GM18517 (cell line): ENCODE measurements at regions not wholly inside any gene's neighbourhood (a gene's known extent, or its start where the extent isn't known, plus 50 kb on each side); places are given as distances from the start of the nearest gene placed in this dataset.

Source experiments
- ATAC-seq: cut with Tn5 transposase; IDR thresholded peaks from one replicate; pipeline ENCODE4 v1.9.1; 2021; ENCODE audit warnings: mild to moderate bottlenecking, moderate library complexity; ENCODE audit not compliant: unreplicated experiment

GRCh38 chr5:157930710-157931109 is 71.8 kb upstream of the CLINT1 start:
- no peak for ATAC-seq

- no peak for ATAC-seq
Observed at GRCh38 chr5:157926977-157927376, 68.0 kb upstream of the CLINT1 start.

DNA sequence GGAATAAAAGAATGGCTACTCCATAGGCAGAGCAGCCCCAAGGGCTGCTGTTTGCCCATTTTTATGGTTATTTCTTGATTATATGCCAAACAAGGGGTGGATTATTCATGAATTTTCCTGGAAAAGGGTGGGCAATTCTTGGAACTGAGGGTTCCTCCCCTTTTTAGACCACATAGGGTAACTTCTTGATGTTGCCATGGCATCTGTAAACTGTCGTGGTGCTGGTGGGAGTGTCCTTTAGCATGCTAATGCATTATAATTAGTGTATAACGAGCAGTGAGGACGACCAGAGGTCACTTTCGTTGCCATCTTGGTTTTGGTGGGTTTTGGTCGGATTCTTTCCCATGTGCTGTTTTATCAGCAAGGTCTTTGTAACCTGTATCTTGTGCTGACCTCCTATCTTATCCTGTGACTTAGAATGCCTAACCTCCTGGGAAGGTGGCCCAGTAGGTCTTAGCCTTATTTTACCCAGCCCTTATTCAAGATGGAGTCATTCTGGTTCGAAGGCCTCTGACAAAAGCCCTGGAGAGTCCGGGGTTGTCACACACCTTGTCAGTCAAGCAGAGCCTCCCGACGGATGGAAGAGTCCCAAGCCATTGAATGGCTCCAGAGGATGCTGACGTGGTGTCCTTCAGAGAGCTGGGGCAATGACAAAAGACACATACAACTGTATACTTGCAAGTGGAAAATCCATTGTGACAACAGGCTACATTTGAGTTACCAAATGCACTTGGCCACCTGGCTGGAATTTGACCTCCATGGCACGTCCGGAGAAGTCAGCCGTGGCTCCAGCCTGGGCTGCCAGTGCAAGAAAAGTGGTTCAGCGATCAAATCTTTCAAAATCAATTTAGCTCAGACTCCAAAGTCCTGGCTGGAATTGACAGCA is 67.1 kb upstream of the CLINT1 start:
- no peak for ATAC-seq

DNA sequence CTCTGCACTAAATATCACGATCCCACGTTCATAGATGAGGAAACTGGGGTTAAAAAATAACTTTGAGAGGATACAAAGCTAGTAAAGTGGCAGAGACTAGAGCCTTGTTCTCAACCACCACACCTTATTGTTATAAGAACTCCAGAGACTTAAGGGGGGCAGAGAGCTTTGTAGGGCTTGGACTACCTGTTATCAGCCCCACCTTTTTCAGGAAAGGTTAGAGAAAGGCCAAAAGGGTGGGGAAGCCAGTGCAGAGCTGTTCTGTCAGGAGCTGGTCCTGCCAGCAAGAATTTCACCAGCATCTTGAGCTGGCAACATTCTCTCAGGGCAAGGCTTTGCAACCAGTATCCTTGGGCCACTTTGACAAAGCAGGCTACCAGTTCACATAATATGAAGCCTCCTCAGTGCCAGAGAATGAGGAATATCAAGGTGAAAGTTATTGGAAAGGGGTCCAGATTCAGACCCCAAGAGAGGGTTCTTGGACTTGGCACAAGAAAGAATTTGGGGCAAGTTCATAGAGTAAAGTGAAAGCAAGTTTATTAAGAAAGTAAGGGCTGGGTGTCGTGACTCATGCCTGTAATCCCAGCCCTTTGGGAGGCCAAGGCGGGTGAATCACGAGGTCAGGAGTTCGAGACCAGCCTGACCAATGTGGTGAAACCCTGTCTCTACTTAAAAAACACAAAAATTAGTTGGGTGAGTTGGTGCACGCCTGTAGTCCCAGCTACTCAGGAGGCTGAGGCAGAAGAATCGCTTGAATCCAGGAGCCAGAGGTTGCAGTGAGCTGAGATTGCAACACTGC is 66.2 kb upstream of the CLINT1 start:
- no peak for ATAC-seq

GRCh38 chr5:157924490-157924889 is 65.5 kb upstream of the CLINT1 start:
- no peak for ATAC-seq

DNA sequence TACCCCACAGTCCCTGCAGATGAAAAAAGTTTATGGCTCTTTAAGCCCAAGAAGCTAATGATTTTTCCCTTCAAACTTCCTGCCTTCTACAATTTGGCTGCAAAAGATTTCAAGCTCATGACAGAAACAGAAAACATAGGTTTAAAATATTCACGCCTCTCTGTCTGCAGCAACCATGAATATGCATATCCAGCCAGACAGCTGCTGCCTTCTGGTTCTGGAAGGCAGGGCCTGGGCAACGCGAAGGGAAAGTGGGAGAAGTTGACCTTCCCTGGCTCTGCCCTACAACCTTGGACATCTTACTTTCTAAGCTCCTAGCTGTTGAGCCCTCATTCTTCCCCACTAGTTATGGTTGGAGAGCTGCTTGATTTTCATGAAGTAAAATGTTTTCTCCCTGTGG is 64.8 kb upstream of the CLINT1 start:
- ATAC-seq = no peak

DNA sequence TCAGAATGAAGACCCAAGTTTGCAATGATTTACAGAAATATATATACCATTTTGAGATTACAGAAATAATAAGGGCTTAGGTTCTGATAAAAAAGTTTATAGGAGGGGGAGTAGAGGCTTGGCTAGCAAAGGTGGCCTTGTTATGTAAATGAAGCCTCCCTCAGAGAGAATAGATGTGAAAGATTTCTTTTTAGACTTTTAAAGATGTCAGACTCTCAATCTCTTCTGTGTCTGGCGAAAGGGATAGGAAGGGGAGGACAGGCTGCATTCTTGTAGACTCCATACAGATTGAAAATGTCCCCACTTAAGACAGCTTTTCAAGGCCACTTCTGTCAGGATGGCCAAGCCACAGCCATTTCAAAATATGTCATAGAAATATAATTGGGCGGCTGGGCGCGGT is 63.1 kb upstream of the CLINT1 start:
- no peak for ATAC-seq

DNA sequence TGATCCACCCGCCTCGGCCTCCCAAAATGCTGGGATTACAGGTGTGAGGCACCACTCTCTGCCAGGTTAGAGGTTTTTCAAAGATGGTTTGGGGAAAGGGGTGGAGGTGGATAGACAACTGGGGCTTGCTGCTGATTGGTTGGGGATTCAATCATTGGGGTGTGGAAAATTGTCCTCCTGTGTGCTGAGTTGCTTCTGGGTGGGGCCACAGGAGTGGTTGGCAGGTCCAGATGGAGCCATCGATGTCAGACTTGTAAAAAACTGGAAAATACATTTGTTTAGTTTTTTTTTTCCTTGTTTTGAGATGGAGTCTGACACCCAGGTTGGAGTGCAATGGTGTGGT is 61.9 kb upstream of the CLINT1 start:
- ATAC-seq = no peak

DNA sequence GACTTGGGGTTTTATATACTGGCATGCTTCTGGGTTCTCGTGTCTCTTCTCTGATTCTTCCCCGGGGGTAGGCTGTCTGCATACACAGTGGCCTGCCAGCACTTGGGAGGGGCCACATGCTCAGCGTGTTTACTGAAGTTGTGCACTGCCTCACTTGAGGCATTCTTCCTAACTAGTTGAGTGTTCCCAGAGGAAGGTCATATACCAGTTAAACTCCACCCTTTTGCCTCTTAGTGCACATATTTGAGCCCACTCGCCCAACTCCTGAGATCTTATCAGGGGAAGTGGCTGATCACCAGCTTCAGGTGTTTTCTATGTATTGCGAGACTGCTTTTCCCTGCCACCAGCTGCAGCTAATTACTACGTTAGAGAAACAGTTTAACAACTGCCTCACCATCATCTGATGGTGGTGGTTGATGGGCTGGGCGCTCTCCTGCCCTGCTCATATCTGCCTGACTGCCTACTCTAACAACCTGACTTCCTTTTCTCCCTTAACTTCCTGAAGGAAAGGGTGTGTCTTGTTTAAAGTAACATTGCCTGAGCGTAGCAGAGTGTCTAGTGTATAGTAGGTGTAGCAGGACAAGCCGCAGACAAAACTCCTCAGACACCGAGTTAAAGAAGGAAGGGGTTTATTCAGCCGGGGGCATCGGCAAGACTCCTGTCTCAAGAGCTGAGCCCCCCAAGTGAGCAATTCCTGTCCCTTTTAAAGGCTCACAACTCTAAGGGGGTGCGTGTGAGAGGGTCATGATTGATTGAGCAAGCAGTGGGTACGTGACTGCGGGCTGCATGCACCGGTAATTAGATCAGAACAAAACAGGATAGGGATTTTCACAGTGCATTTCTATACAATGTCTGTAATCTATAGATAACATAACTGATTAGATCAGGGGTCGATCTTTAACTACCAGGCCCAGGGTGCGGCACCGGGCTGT is 60.1 kb upstream of the CLINT1 start:
- no peak for ATAC-seq

DNA sequence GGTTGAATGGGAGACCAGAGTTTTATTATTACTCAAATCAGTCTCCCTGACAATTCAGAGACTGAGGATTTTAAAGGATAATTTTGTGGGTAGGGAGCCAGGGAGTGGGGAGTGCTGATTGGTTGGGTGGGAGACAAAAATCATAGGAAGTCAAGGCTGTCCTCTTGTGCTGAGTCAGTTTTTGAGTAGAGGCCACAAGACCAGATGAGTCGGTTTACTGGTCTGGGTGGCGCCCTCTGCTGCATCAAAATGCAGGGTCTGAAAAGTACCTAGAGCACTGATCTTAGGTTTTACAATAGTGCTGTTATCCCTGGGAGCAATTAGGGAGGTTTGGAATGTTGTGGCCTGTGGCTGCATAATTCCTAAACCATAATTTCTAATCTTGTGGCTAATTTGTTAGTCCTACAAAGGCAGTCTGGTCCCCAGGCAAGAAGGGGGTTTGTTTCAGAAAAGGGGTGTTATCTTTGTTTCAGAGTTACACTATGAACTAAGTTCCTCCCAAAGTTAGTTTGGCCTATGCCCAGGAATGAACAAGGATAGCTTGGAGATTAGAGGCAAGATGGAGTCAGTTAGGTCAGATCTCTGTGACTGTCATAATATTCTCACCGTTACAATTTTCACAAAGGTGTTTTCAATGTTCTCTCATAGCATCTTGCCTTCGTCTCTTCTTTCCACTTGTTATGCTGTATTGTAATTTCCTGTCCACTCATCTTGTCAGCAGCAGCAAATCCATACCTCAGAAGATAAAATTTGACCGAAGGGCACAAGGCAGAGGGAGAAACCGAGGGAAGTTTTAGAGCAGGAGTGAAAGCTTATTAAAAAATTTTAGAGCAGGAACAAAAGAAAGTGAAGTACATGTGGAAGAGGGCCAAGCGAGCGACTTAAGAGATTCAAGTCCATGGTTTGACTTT is 59.2 kb upstream of the CLINT1 start:
- no peak for ATAC-seq

DNA sequence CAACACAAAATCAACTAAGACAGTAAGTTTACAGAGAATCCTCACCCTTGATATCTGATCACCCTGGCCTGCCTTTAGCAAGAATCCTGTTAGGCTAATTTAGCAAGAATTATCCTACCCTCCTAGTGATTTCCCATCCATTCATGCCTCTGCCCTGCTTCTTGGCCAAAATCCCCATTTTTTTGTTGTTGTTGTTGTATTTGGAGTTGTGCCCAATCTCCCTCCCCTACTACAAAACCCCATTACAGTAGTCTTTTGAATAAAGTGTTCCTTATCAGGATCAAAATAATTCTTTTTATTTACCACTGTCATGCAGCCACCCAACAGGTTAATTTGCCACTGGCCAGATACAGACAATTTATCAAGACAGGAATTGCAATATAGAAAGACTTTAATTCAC is 58.5 kb upstream of the CLINT1 start:
- ATAC-seq = no peak

DNA sequence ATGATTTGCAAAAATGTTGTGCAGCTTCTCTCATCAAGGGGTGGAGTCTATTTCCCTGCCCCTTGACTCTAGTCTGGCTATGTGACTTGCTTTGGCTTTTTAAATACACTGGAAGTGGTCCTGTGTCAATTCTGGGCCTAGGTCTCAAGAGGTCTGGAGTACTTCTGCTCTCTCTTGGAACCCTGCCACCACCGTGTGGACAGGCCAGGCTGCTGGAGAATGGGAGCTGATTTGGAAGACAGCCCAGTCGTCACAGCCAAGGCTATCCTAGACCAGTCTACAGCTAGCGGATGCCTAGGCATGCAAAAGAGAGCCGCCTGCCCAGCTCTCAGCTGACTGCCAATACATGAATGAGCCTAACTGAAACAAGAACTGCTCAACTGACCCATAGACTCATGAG is 56.7 kb upstream of the CLINT1 start:
- no peak for ATAC-seq

DNA sequence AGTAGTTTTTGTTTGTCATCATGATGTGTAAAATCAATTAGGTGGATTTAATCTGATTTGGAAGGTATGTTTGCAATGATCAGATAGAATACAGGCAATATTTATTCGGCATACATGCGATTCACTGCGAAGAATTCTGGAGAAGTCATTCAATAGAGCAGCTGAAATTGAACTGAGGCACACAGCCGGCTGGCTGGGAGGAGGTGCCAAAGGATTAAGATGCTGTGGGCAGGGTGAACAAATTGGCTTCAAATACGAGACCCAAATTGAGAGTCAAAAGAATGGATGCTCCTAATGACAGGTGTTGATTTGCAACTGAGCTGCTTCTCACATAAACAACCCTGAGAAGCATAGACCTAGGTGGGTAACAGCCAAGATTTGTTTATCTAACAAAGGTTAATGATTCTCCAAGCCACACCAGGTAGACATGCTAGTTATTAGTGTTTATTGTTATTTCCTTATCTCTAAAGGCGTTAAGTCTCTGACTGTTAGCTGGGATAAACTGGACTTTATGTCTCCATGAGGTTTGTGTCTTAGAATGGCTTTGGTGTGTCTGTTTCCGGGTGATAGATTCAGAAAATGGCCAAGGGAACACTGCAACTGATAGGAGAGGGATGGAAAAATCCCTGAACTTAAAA is 55.3 kb upstream of the CLINT1 start:
- no peak for ATAC-seq

GRCh38 chr5:157913575-157913974 is 54.6 kb upstream of the CLINT1 start:
- no peak for ATAC-seq

DNA sequence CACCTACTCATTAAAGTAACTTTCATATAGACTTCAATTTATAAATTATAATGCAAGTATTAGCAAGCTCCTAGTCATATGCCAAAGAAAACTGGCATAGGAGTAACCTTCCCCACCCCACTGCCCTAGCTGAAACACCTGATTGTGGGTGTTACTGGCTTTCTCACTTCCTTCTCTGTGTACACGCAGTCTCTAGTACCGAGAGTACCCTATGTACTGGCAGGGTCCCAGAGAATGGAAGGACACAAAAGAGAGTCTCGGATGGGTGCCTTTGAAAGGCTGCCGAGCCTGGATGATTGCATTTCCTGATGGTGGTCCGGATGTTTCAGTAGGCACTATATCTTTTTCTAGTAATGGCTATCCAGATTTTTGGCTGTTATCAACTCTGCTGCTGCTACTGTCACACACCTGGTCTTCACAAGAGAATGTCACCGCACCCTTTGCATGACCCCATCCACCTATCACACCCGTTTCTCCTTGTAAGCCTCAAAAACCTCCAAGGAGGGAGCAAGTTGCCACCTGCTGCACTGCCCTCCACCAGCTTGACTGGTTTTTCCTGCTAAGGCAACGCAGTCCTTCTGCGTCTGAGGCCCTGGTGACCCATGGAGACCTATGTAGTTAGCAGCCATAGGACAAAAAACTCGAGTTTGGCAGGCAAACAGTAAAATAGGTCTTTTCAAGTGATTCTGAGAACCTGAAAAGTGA is 53.8 kb upstream of the CLINT1 start:
- peak; percentile 93 for ATAC-seq

- ATAC-seq = no peak
Observed at GRCh38 chr5:157911568-157911967, 52.6 kb upstream of the CLINT1 start.
